Panc1 (cell line): ENCODE measurements at regions not wholly inside any gene's neighbourhood (a gene's known extent, or its start where the extent isn't known, plus 50 kb on each side); places are given as distances from the start of the nearest gene placed in this dataset.

ENCODE experiments used
- ATAC-seq: fragments of 200-7000 bp; cut with Tn5 transposase; 2 replicates; pipeline ENCODE4 v1.9.1; 2020; ENCODE audit warnings: mild to moderate bottlenecking, moderate library complexity
- BruUV-seq: library from RNA; stranded (reverse); fragments of 400-500 nt; replicated peaks from 2 replicates; lab custom pipeline; 2021; lab: Mats Ljungman, UMichigan
- CTCF ChIA-PET: fragments of 300-600 bp; sonication (Branson Sonifier 250); formaldehyde crosslinking; loops from one replicate; lab custom pipeline; 2022; ENCODE audit warnings: antibody characterized with exemption; lab: Charles Lee
- POLR2A ChIA-PET: fragments of 300-600 bp; sonication (Branson Sonifier 250); formaldehyde crosslinking; loops from one replicate; lab custom pipeline; 2022; ENCODE audit warnings: antibody characterized with exemption; lab: Charles Lee
- DNase-seq: peaks from one replicate; pipeline ENCODE4 v3.0.0-alpha.2; 2010; ENCODE audit warnings: low read depth, low spot score
- H3K27ac ChIP-seq: 2 replicates; pipeline ENCODE4 v1.5.1; 2011; ENCODE audit warnings: mild to moderate bottlenecking, low read length, inconsistent platforms
- H3K27me3 ChIP-seq: fragments of 200-500 bp; sonication (Bioruptor generic); 2 replicates; pipeline ENCODE4 v1.6.0; 2014; ENCODE audit warnings: low read length, inconsistent platforms; ENCODE audit not compliant: control insufficient read depth, insufficient read depth
- H3K36me3 ChIP-seq: fragments of 200-500 bp; sonication (Bioruptor generic); 2 replicates; pipeline ENCODE4 v1.5.1; 2014; ENCODE audit warnings: inconsistent platforms, mild to moderate bottlenecking, low read length, moderate library complexity; ENCODE audit not compliant: control insufficient read depth, insufficient read depth
- H3K4me1 ChIP-seq: 2 replicates; pipeline ENCODE4 v1.5.1; 2011; ENCODE audit warnings: inconsistent platforms, mild to moderate bottlenecking, low read length, moderate library complexity; ENCODE audit not compliant: control insufficient read depth, insufficient read depth
- H3K4me3 ChIP-seq, 2 experiments: 2 replicates each; pipeline ENCODE4 v1.5.1; 2011 to 2012; ENCODE audit warnings: low read depth in 2 of 2, low read length in 2 of 2, mild to moderate bottlenecking in 2 of 2, inconsistent platforms in 1 of 2, moderate library complexity in 1 of 2
- H3K9me3 ChIP-seq: fragments of 200-500 bp; sonication (Bioruptor generic); 2 replicates; pipeline ENCODE4 v1.5.1; 2014; ENCODE audit warnings: low read depth, mild to moderate bottlenecking, inconsistent platforms, low read length, moderate library complexity; ENCODE audit not compliant: control insufficient read depth, insufficient read depth
- CTCF ChIP-seq: fragments of 450-650 bp; IDR thresholded peaks from 2 replicates; pipeline ENCODE4 v1.5.1; 2017; ENCODE audit warnings: mild to moderate bottlenecking
- POLR2AphosphoS5 ChIP-seq: IDR thresholded peaks from 2 replicates; pipeline ENCODE4 v1.6.1; 2012; ENCODE audit warnings: mild to moderate bottlenecking, low read depth, low read length, moderate library complexity
- SIN3A ChIP-seq: IDR thresholded peaks from 2 replicates; pipeline ENCODE4 v1.6.1; 2012; ENCODE audit warnings: low read depth, mild to moderate bottlenecking, low read length, moderate library complexity, borderline replicate concordance; ENCODE audit not compliant: insufficient read depth
- TCF7L2 ChIP-seq: IDR thresholded peaks from 2 replicates; pipeline ENCODE4 v1.6.1; 2011; ENCODE audit warnings: mild to moderate bottlenecking, low read depth, low read length, inconsistent platforms
- in situ Hi-C: cut with HindIII; loops from 2 replicates; pipeline ENCODE4 v1.10.0; 2016; ENCODE audit warnings: low sequenced_read_pairs, low pct_unique_long_range_greater_than_20kb
- intact Hi-C: fragments of 100-400 bp; cut with micrococcal nuclease; formaldehyde crosslinking; loops from one replicate; pipeline ENCODE4 v1.10.0; 2022; ENCODE audit not compliant: unreplicated experiment
- TF ChIP-seq, protein P1 (sequence below), 2 experiments: IDR thresholded peaks; 2 replicates each; pipeline ENCODE4 v1.6.1; 2011 to 2012; ENCODE audit warnings: low read depth in 2 of 2, control low read depth in 1 of 2, low read length in 1 of 2, mild to moderate bottlenecking in 1 of 2, moderate library complexity in 1 of 2; ENCODE audit not compliant: insufficient read depth in 1 of 2

GRCh38 chr9:18040327-18040726 is 433.6 kb upstream of the ADAMTSL1 start:
- H3K4me1 ChIP-seq, result no peaks in the 10 kb centered on the region
- no TSS peak for BruUV-seq
- intact Hi-C loops, result no loop called here
- no peaks in the 10 kb centered on the region for H3K36me3 ChIP-seq
- in situ Hi-C loops, result no loop called here
- no peaks in the 10 kb centered on the region for H3K27me3 ChIP-seq
- DNase-seq (no peak), ATAC-seq (no peak)
- no peak overlapping the region for H3K4me3 ChIP-seq
- H3K27ac ChIP-seq, result no peak overlapping the region
- POLR2A ChIA-PET, result no interaction called here
- H3K9me3 ChIP-seq, result no peaks in the 10 kb centered on the region
- TF ChIP-seq CTCF (no peak), POLR2AphosphoS5 (no peak), SIN3A (no peak), TCF7L2 (no peak)
- TF ChIP-seq, protein P1, sequence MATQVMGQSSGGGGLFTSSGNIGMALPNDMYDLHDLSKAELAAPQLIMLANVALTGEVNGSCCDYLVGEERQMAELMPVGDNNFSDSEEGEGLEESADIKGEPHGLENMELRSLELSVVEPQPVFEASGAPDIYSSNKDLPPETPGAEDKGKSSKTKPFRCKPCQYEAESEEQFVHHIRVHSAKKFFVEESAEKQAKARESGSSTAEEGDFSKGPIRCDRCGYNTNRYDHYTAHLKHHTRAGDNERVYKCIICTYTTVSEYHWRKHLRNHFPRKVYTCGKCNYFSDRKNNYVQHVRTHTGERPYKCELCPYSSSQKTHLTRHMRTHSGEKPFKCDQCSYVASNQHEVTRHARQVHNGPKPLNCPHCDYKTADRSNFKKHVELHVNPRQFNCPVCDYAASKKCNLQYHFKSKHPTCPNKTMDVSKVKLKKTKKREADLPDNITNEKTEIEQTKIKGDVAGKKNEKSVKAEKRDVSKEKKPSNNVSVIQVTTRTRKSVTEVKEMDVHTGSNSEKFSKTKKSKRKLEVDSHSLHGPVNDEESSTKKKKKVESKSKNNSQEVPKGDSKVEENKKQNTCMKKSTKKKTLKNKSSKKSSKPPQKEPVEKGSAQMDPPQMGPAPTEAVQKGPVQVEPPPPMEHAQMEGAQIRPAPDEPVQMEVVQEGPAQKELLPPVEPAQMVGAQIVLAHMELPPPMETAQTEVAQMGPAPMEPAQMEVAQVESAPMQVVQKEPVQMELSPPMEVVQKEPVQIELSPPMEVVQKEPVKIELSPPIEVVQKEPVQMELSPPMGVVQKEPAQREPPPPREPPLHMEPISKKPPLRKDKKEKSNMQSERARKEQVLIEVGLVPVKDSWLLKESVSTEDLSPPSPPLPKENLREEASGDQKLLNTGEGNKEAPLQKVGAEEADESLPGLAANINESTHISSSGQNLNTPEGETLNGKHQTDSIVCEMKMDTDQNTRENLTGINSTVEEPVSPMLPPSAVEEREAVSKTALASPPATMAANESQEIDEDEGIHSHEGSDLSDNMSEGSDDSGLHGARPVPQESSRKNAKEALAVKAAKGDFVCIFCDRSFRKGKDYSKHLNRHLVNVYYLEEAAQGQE (IDR thresholded peaks at IDR 0.05; ENCODE audit: insufficient read depth in 1 of 2, low read depth in 2 of 2, low read length in 1 of 2), result no peak
- CTCF ChIA-PET, result no interaction called here

GRCh38 chr9:18043978-18044377 is 430.0 kb upstream of the ADAMTSL1 start:
- POLR2A ChIA-PET, result no interaction called here
- intact Hi-C loops (no loop called here), in situ Hi-C loops (no loop called here)
- no peak for TF ChIP-seq CTCF
- TF ChIP-seq POLR2AphosphoS5, result no peak
- TF ChIP-seq, protein P1 (IDR thresholded peaks at IDR 0.05; ENCODE audit: insufficient read depth in 1 of 2, low read depth in 2 of 2, low read length in 1 of 2), result no peak
- TF ChIP-seq TCF7L2, result no peak
- TF ChIP-seq SIN3A, result no peak
- Histone ChIP-seq H3K27ac (no peak overlapping the region), H3K4me1 (no peaks in the 10 kb centered on the region), H3K9me3 (no peaks in the 10 kb centered on the region), H3K4me3 (no peak overlapping the region), H3K36me3 (no peaks in the 10 kb centered on the region), H3K27me3 (no peaks in the 10 kb centered on the region)
- DNase-seq (no peak), ATAC-seq (no peak)
- no TSS peak for BruUV-seq
- CTCF ChIA-PET, result no interaction called here
